Activated T-cell treated with anti-CD3 and anti-CD28 coated beads for 1 hour (primary cell): ENCODE measurements at regions not wholly inside any gene's neighbourhood (a gene's known extent, or its start where the extent isn't known, plus 50 kb on each side); places are given as distances from the start of the nearest gene placed in this dataset.

Experiments used
- DNase-seq: peaks from one replicate; pipeline ENCODE4 v3.0.0-alpha.2; 2020; ENCODE audit warnings: low read depth

DNA sequence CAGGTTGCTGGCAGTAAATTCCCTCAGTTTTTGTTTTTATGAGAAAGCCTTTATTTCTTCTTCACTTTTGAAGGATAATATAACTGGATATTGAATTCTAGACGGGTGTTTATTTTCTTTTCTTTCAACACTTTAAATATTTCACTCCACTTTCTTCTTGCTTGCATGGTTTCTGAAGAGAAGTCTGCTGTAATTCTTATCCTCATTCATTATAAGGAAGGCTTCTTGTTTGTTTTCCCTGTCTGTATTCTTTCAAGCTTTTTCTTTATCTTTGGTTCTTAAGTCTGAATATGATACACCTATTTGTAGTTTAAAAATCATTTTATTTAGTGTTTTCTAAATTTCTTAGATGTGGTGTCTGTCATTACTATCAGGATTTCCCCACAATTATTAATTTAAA, 1054.3 kb downstream of the TLE1 start:
- DNase-seq, result no peak

DNA sequence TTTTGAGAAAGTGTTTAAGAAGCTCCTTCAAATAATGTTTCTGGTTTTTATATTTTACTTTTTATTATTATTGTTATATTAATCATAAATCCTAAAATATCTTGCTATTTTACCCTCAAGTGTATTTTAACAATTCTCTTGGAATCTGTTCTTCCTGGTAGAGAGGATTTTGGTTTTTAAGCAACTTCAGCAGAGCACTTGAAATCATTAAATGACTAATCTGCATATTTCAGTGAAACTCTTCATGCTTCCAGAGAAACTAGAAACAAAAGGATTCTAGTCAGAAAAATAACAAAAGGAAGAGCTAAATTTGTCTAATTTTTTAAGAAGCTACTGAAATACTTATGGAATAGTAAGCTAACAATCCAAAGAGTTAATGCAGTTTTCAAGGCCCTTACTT, 1057.3 kb downstream of the TLE1 start:
- no peak for DNase-seq

DNA sequence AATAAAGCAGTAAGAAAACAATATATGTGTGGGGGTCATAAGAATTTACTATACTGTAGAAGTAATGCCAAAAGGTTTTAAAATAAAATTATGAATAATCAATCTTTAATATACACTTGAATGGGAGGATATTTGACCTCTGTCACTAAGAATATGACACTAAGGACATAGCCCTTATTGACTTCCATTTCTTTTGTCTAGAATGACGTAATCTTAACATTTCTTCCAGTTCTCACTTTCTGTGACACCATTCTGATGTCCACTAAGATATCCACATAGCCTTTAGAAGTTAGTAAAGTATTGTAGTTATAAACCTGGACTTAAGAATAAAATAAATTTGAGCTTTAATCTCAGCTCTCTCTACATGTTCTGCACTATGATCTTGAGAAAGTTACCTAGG, 1050.7 kb downstream of the TLE4 start:
- DNase-seq, result no peak

DNA sequence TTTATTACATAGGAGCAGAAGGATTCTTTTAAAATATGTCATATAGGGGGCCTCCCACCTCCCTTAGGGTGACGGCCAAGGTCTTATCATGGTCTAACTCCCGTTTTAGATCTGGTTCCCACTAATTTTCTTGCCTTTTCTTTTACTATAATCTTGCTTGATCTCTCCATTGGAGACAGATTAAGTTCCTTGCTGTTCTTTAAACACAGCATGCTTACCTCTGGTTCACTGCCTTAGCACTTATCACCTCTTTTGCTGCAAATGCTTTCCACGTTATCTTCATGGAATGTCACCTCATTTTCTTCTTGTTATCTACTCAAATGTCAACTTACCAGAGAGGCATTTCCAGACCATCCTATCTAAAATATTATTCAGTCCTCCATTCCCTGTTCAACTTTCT, 1047.6 kb downstream of the TLE4 start:
- DNase-seq, result no peak

DNA sequence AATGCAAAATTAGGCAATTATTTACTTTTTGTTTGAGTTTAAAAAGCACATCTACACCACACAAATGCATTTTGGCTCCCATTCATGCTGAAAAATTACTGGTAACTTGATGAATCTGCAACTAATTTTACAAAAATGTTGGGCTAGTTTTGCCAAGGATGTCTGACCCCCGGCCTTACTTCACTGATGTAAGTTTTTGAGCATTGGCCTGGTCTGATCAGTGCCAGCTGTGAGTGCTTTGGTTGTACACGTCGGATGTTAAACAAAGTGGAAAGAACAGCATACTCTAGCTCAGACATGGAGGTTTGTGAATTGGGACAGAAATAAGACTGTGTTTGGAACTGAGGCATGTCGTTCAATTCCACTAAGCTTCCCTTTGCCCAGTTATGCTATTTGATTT, 1044.2 kb downstream of the TLE4 start:
- DNase-seq, result no peak

DNA sequence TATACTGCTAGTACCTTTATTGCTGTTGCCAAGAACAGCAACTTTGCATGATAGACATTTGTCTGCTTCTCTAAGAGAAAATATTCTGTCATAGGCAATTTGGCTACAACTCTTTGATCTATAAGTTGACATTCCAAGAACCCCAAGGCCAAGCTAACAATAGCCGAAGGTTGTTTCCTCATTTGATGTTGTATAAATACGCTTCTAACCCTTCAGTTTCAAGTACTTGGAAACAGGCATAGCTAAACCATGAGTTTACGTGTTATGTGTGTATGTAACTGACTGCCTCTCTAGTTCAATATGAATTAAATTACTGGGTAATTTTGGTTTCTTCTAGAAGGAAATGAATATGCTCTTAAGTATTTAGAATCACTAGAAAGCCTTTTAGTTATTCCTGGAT, 1034.0 kb downstream of the TLE4 start:
- DNase-seq, result no peak

DNA sequence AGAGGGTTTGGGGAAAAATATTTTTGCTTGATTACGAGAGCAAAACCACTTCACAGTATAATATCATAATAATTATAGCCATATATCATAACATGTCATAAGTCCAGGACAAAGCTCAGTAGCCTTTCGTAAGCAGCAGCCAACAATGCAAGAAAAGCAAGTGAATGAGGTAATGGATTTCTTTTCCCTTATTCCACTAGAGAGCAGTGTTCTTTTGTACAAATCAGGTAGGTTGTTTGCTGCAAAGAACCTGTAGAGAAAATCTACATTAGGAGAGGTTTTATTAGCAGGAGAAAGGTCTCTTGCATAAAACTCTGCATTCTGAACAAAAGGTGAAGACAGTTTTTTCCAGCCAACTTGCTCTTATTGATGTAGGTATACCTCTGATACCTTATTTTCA, 1033.4 kb downstream of the TLE4 start:
- DNase-seq, result no peak

DNA sequence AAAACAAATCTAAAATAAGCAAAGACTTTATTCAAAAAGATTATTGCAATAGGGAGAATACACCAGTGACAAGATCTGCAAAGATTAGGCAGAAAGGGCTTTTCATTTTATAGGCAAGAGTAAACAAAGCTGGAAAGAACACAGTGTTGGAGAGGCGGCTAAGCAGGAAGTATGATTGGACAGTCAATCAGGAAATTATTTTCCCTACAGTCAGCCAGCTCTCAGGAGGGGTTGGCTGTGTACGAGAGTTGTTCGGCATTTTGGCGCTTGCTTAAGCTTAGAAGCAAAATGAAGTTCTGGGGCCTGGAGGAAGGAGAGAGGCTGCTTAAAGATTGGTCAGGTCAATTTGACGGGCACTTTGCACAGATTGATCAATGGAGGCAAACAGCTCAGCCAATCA, 1030.5 kb downstream of the TLE4 start:
- no peak for DNase-seq

DNA sequence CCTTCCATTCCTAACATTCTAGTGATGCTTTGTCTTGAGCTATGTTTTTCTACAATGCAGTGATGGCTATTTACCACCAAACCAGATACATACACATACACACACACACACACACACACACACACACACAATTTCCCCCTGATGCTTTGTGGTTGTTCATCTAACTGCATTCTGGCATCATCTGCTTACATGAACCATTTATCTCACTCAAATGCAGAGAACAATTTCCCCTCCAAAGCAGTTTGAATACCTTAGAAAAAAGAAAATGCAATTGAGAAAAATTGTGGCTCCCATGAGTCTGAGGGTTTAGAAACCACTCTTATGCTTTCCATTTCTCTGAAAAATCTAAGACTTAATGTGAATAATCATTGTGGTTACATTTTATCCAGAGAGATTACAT, 1024.8 kb downstream of the TLE4 start:
- DNase-seq, result no peak

DNA sequence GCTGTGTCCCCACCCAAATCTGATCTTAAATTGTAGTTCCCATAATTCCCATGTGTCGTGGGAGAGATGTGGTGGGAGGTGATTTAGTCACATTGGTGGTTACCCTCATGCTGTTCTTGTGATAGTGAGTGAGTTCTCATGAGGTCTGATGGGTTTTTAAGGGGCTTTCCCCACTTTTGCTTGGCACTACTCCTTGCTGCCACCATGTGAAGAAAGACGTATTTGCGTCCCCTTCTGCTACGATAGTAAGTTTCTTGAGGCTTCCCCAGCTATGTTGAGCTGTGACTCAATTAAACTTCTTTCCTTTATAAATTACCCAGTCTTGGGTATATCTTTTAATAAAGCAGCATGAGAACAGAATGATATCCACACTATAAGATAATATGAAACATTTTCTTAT, 1023.4 kb downstream of the TLE4 start:
- DNase-seq, result no peak

DNA sequence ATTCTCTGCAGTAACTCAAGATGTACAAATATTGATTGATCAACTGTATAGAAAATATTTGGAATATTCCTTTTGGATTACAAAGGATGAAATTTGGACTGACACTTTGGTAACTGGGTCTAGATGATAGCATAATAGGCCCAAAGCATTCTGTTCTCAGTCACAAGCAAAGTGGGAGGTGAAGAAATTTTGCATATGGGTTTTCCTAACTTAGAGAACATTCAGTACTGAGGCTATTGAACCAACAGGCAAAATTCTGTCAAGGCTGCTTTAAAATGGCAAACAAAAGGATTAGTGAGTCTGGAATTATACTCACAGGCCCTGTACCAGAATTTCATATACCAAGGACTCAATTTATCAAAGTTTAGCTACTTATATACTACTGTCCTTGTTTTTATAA, 1020.6 kb downstream of the TLE4 start:
- no peak for DNase-seq

DNA sequence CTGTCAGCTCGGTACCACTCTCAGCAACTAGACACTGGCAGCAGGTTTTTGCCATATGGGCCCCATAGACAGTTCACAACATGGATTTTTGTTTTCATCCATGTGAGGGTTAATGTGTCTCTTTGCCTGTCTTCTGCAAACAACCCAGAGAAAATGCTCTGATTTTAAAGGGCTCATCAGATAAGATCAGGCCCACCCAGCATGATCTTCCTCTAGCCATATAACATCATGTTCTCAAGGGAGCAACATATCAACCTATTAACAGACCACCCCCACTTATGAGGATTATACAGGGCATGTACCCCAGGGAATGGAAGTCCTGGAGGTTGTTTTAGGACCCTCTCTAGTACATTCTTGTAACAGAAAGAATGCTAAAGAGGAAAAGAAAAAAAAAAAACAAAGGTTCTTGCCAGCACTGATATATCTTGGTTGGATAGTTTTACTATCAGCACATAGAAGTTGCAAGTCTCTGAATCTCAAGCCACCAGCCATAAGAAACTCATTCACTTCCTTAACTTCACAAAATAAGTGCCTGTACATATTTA, 1015.1 kb downstream of the TLE4 start:
- no peak for DNase-seq

DNA sequence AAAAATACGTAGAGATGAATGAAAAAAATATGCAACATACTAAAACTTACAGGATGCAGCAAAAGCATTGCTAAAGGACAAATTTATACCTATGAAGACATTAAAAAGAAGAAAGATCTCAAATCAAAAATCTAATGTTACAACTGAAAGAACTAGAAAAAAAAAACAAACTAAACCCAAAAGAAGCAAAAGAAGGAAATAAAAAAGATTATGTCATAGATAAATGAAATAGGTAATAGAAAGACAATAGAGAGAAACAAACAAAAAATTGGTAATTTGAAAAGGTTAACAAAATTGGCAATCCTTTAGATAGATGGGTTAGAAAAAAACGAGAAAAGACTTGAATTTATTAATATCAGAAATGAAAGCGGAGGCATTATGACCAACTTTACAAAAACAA, 1000.2 kb downstream of the TLE4 start:
- DNase-seq, result no peak

DNA sequence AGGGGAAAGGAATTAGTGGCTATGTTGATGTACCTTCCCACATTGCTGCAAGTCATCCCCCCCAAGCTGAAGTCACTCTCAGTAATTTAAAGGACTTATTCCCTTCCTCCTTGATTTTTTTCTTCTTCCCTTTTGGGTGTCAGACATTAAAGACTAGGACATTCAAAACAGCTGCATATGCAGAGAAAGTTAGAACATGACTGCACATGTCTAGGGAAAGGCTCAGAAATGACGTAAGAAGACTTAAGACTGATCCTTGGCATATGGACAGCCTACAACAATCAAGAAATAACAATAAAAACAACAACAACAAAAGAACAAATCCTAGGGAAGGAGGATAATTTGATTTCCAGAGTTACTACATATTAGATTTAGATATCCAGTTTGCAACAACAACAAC, 997.5 kb downstream of the TLE4 start:
- no peak for DNase-seq

DNA sequence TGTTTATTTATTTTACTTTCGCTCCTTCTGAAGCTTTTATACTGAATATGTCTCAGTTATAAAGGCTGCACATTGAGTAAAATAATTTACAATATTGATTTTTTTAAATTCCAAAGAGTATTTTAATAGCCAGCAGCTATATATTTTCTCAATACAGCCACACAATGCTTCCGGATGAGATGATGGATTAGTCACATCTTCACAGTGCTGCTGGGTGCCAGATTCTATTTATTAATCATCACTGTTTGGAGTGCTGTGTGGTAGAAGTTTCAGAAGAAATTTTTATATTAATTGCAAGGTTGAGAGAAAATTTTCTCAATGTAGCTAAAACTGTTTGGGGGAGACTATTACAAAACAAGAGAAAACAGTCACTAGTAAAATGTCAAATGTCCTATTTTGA, 989.8 kb downstream of the TLE4 start:
- no peak for DNase-seq

DNA sequence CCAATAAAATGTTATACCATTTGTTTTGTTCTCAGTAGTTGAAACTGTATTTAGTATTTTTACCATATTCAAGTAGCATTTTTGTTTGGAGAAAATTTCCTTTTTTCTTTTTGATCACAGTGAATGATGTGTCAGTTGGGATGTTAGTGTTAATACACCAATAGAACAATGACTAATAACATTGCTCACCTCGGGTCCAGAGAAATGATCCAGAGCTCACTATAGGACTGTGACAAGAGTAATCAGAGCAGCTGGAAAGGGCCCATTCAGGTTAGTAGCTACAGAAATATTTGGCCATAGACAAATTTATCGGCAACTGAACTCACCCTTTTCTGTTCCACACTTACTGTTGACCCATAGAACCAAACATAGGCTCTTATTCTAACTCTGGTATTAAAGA, 989.2 kb downstream of the TLE4 start:
- DNase-seq, result no peak

DNA sequence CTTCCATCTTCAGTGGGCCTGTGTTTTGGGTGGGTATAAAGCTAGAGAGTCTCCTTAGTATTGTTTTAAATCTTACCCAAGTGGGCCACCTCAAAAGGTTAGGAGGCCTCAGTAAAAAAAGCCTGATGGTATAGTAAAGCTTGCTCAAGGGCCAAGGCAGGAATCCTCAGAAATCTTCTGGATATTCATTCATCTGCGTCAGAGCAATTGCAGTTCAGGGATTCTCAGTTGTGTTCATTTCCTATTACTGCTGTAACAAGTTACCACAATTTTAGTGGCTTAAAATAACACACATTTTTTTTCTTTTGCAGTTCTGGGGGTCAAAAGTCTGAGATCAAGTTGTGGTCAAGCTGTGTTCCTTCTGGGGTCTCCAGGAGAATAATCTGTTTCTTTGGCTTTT, 985.5 kb downstream of the TLE4 start:
- DNase-seq, result no peak

DNA sequence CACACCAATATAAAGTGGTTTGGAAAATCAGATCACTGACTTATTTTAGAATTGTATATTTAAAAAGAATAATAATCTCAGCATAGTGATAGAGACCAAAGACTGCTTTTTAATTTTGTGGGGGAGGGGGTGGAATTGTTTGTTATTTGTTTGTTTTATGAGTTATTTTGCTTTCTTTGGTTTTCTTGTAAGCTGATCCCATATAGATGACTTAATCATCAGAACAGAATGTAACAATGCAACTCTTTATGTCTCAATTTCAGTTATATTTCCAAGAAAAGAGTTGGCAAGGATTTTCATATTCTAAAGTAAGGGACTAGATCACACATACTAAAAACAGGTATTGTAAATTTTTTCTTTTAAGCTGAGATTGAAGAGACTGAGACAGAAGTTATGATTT, 984.9 kb downstream of the TLE4 start:
- no peak for DNase-seq

DNA sequence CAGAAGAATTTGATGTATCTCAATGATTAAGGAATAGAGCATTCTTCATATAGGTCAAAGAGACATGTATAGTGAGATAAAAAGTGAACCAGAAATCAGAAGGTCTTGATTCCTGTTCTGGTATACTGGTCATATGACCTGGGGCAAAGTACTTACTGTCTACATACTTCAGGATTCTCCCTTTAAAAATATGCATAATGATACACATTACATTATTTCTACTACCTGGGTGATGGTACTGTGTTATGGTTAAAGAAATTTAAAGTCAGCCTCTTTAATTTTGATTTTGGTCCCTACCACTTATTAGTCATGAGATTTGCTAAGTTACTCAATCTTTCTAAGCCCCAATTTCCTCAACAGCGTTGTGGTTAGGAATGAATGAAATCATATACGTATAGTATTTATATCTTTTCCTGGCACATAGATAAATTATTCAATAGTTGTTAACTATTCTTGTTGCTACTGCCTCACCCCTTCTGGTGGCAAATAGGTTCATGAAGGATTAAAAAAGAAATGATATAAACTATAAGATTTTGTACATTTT, 984.1 kb downstream of the TLE4 start:
- no peak for DNase-seq

DNA sequence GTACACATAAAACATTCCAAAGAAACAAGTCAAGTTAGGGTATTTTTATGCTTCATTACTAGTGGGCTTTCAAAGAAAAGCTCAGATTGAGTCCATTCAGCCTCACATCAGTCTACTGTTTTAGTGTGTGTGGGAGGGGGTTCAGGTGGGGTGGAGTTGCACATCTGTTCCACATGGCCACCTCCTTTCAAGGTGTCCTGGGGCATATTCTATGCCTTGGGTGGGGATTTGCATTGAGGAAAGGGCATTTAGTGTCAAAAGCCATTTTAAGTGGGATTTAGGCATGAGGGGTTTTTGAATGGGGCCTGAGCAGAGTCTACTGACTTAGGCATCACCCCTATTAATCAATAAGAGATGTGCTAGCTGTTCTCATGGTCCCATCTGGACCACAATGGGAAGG, 983.1 kb downstream of the TLE4 start:
- no peak for DNase-seq

DNA sequence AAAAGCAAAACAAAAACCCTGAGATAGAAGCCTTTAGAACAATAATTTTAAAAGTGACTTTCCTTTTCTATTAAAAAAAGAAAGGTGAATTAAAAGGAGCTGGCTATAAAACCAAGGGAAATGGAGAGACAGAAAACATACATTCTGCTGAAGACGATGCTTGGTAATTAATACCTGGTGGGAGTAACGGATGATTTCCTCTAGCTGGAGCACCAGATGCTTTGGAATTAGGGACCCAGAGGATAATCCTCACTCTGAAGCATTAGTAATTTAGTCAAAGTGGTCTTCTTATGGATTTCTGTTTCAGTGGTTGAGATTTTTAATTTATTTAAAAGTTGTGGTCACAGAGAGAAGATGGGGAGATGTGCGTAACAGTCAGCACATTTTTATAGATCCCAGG, 982.5 kb downstream of the TLE4 start:
- no peak for DNase-seq

DNA sequence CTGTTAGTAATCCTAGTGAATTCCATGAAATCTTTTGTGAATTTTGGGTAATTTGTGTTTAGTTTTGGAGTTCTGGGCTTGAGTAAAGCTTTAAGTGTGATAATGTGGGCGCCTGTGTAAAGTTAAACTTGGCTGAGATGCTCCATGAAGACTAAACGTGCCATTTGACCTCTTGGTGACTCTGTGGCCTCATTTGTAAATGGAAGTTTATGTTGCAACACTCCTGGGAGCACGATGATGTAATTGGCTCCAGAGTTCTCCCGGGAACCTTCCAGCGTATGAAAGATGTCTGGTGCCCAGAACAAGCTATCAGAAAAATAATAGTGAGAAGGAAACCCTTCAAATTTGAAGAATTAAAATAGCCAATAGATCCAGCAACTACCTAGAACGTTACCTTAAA, 981.2 kb downstream of the TLE4 start:
- DNase-seq, result no peak

DNA sequence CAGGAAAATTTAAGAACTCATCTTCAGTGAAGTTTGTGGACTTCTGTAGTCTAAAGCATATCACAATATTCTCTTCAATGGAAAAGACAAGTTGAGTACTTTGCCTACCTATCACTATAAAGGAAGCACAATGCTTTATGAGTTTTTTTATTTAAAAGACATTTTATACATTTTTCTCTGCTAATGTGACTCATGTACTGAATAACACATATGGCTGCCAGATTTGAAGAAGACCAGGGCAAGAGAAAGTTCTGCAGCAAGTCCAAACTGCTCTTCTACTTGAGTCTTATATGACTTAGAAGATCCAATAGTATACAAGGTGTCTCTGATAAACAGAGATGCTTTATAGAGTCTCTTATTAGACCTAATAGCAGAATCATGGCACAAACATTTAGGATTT, 978.4 kb downstream of the TLE4 start:
- DNase-seq, result no peak

DNA sequence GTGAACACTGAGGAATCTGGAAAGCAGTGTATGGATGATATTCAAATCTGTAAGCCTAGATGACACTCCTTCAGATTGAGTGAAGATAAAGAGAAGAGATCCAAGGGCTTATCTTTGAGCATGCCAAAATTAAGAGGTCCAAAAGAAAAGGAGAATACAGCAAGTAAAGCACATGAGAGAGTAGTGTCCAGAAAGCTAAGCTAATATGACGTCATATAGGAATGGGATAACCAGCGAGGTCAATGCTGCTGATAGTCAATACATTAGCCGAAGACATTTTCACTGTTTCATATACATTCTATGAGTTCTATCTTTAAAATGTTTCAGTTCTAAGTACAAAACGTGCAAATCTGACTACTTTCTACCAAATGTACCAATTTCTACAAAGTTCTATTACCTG, 975.8 kb downstream of the TLE4 start:
- DNase-seq, result no peak

DNA sequence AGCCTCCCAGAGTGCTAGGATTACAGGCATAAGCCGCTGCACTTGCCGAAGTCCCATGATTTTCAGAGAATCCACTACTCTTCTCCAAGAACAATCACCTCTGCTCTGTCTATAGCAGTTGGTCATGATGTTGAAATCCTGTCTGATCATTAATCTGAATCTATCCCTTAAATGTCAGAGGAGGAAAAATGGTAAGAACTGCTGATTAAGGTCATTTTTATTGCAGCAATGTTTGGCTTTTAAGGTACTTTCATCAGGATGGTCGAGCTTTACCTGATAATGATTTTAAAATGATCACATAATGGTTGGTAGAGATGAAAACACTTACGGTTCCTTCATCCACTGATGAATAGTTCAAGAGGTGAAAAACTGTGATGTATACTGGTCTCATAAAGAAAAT, 968.6 kb downstream of the TLE4 start:
- no peak for DNase-seq
